A673 (cell line): ENCODE measurements at regions not wholly inside any gene's neighbourhood (a gene's known extent, or its start where the extent isn't known, plus 50 kb on each side); places are given as distances from the start of the nearest gene placed in this dataset.
"Not testable (repeated sequence)": the region's sequence is repeated elsewhere in the genome, so short reads cannot be mapped to it uniquely, and the experiment has no call there.

Experiments used
- BruUV-seq: library from RNA; stranded (reverse); fragments of 400-500 nt; replicated peaks from 2 replicates; lab custom pipeline; 2021; lab: Mats Ljungman, UMichigan
- CTCF ChIA-PET: fragments of 300-600 bp; sonication (Branson Sonifier 250); formaldehyde crosslinking; loops from one replicate; lab custom pipeline; 2022; ENCODE audit warnings: antibody characterized with exemption; lab: Charles Lee
- POLR2A ChIA-PET: fragments of 300-600 bp; sonication (Branson Sonifier 250); formaldehyde crosslinking; loops from one replicate; lab custom pipeline; 2022; ENCODE audit warnings: antibody characterized with exemption; ENCODE audit not compliant: low non-redundant PET; lab: Charles Lee
- DNase-seq: peaks from one replicate; pipeline ENCODE4 v3.0.0-alpha.2; 2015; ENCODE audit warnings: low spot score
- H3K27ac ChIP-seq: fragments of 200-600 bp; sonication (generic); 2 replicates; pipeline ENCODE4 v1.5.1; 2016; ENCODE audit warnings: mixed run types, low read depth, mild to moderate bottlenecking, mixed read lengths, antibody characterized with exemption, low read length; ENCODE audit not compliant: poor library complexity, severe bottlenecking
- H3K27me3 ChIP-seq: fragments of 200-600 bp; sonication (generic); replicated peaks from 2 replicates; pipeline ENCODE4 v1.6.1; 2017; ENCODE audit warnings: mixed run types, low read depth, mild to moderate bottlenecking, mixed read lengths, antibody characterized with exemption, low read length; ENCODE audit not compliant: insufficient read depth, poor library complexity
- H3K36me3 ChIP-seq: fragments of 200-600 bp; sonication (generic); 2 replicates; pipeline ENCODE4 v1.6.1; 2016; ENCODE audit warnings: mixed run types, mild to moderate bottlenecking, mixed read lengths, antibody characterized with exemption, low read length; ENCODE audit not compliant: insufficient read depth, poor library complexity, severe bottlenecking
- H3K4me1 ChIP-seq: fragments of 200-600 bp; sonication (generic); 2 replicates; pipeline ENCODE4 v1.6.1; 2017; ENCODE audit warnings: mixed run types, mild to moderate bottlenecking, mixed read lengths, antibody characterized with exemption, low read length; ENCODE audit not compliant: insufficient read depth, poor library complexity, severe bottlenecking
- H3K4me3 ChIP-seq: fragments of 200-600 bp; sonication (generic); 2 replicates; pipeline ENCODE4 v1.5.1; 2016; ENCODE audit warnings: low read depth, mixed run types, mild to moderate bottlenecking, mixed read lengths, low read length; ENCODE audit not compliant: poor library complexity, severe bottlenecking
- H3K9me3 ChIP-seq: fragments of 200-600 bp; sonication (generic); 2 replicates; pipeline ENCODE4 v1.6.1; 2016; ENCODE audit warnings: mixed run types, low read depth, mild to moderate bottlenecking, mixed read lengths, antibody characterized with exemption, low read length; ENCODE audit not compliant: poor library complexity, severe bottlenecking
- CTCF ChIP-seq: fragments of 300-800, 200-600 bp; sonication (generic); conservative IDR thresholded peaks from 2 replicates; pipeline ENCODE4 v1.5.1; 2017; ENCODE audit warnings: low read depth, mild to moderate bottlenecking, antibody characterized with exemption, low read length, moderate library complexity, mixed read lengths
- EZH2 ChIP-seq: fragments of 200-600 bp; sonication (generic); IDR thresholded peaks from 2 replicates; pipeline ENCODE4 v1.6.1; 2017; ENCODE audit warnings: borderline replicate concordance, low read depth, mild to moderate bottlenecking, mixed read lengths, antibody characterized with exemption, low read length; ENCODE audit not compliant: poor library complexity, severe bottlenecking
- intact Hi-C: fragments of 100-400 bp; cut with micrococcal nuclease; formaldehyde crosslinking; loops from one replicate; pipeline ENCODE4 v1.10.0; 2022; ENCODE audit not compliant: unreplicated experiment

DNA sequence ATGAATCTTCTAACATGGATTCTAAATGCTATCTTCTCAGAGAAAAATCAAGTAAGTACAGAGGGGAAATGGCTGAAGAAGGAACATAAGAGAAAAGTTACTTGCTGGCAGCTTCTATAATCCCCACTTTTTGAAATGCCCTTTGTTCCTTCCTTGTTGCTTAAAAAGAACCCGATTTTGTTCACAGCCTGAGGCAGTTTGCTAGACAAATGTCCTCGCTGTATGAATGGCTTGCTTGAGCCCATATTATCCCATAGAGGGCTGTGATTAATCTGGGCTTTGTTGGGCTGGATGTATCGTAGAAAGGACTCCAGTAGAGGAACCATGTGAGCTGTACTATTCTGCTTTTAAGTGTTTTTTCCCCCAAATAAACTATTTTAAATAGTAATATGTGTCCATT is 134.3 kb upstream of the FGF13 start:
- H3K4me3 ChIP-seq = no peak overlapping the region
- ChIA-PET CTCF (no interaction called here), POLR2A (no interaction called here)
- no peaks in the 10 kb centered on the region for H3K27me3 ChIP-seq
- H3K36me3 ChIP-seq = no peaks in the 10 kb centered on the region
- peak; percentile 58 for DNase-seq
- TF ChIP-seq EZH2 = no peak
- TF ChIP-seq CTCF = no peak
- intact Hi-C loops = loop anchor here (2.0 to 10.0 kb wide), 4 partner anchors 609 to 1125 kb away; no protein-coding TSS in a partner anchor
- H3K9me3 ChIP-seq = no peaks in the 10 kb centered on the region
- H3K27ac ChIP-seq = peak overlapping the region; percentile 34
- no TSS peak for BruUV-seq
- peaks cover 43% of the 10 kb centered on the region for H3K4me1 ChIP-seq

GRCh38 chrX:138807400-138807799 is 95.9 kb upstream of the FGF13 start:
- H3K27me3 ChIP-seq, intact Hi-C loops, CTCF ChIA-PET, DNase-seq, BruUV-seq, POLR2A ChIA-PET, H3K4me3 ChIP-seq, H3K36me3 ChIP-seq, H3K27ac ChIP-seq, H3K9me3 ChIP-seq, H3K4me1 ChIP-seq: not testable (repeated sequence)

DNA sequence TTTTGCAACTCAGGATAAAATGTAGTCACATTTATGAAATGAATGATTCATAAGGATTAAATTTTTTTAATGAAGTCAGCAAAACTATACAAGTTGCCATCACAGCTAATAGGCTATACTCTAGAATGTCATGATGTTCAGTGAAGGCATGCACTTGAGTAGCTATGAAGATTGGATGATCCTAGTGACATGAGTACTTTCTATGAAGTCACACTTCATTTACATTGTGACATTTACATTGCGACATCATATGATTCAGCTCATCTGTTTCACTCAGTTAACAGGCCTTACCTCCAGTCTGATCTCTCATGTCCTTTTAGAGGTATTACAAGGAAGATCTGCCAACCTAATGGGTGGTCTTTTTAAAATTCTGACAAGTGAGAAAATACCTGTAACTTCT is 82.7 kb upstream of the FGF13 start:
- H3K27me3 ChIP-seq = no peaks in the 10 kb centered on the region
- H3K9me3 ChIP-seq = no peaks in the 10 kb centered on the region
- no peak overlapping the region for H3K4me3 ChIP-seq
- no peak overlapping the region for H3K27ac ChIP-seq
- ChIA-PET POLR2A (interaction anchor here (0.6 kb wide), 1 partner anchor 580 kb away, joined by 3 read pairs; no protein-coding TSS in a partner anchor), CTCF (no interaction called here)
- H3K4me1 ChIP-seq = peaks cover 5% of the 10 kb centered on the region
- intact Hi-C loops = no loop called here
- TF ChIP-seq EZH2 (no peak), CTCF (no peak)
- no peaks in the 10 kb centered on the region for H3K36me3 ChIP-seq
- no TSS peak for BruUV-seq
- peak; percentile 30 for DNase-seq

DNA sequence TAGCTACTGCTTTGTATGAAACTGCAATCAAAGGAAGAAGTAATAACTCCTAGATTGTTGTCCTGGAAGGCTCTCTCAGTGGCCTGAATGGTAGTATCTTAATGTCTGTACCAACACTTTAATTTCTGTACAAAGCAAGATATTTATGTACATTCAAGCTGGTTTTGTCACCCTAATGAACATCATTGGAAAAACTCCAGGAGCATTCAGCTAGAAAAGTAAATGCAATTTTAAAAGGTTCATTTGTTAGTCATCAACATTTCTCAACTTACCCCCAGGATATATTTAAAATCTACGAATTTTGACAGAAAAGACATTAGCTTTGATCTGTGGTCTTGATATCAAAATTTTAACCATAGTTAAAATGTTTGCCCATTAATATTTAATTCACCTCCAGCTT is 80.0 kb upstream of the FGF13 start:
- H3K4me1 ChIP-seq = peaks cover 5% of the 10 kb centered on the region
- CTCF ChIA-PET = no interaction called here
- H3K27me3 ChIP-seq = no peaks in the 10 kb centered on the region
- no TSS peak for BruUV-seq
- no peaks in the 10 kb centered on the region for H3K36me3 ChIP-seq
- TF ChIP-seq CTCF = no peak
- TF ChIP-seq EZH2 = no peak
- H3K4me3 ChIP-seq = no peak overlapping the region
- intact Hi-C loops = no loop called here
- H3K9me3 ChIP-seq = no peaks in the 10 kb centered on the region
- POLR2A ChIA-PET = no interaction called here
- no peak overlapping the region for H3K27ac ChIP-seq
- DNase-seq = no peak
